ENCODE measurements at regions not wholly inside any gene's neighbourhood (a gene's known extent, or its start where the extent isn't known, plus 50 kb on each side); places are given as distances from the start of the nearest gene placed in this dataset.

- H3K27me3 ChIP-seq (replicated peaks; ENCODE audit: insufficient read depth, low read length), result no peaks in the 10 kb centered on the region
- no peaks in the 10 kb centered on the region for H3K4me1 ChIP-seq (ENCODE audit: low read length)
- H3K9me3 ChIP-seq (replicated peaks; ENCODE audit: insufficient read depth, low read length), result no peaks in the 10 kb centered on the region
- no peak overlapping the region for H3K9ac ChIP-seq (ENCODE audit: low read length)
- no peaks in the 10 kb centered on the region for H3F3A ChIP-seq (ENCODE audit: insufficient read depth, low read length)
- H2AFZ ChIP-seq (ENCODE audit: low read length), result no peak overlapping the region
- no peaks in the 10 kb centered on the region for H3K9me2 ChIP-seq (replicated peaks; ENCODE audit: insufficient read depth, low read length)
- H3K36me3 ChIP-seq (replicated peaks; ENCODE audit: insufficient read depth, low read length), result no peaks in the 10 kb centered on the region
- DNase-seq, result no peak
- no peak overlapping the region for H3K4me3 ChIP-seq (ENCODE audit: low read length)
- no peak overlapping the region for H3K27ac ChIP-seq (ENCODE audit: low read length)
- H4K20me1 ChIP-seq (ENCODE audit: insufficient read depth, low read length), result no peaks in the 10 kb centered on the region
- no peaks in the 10 kb centered on the region for H3K79me2 ChIP-seq (ENCODE audit: low read length)
- no peak overlapping the region for H3K4me2 ChIP-seq (ENCODE audit: low read depth, low read length)
- TF ChIP-seq EZH2 (optimal IDR thresholded peaks at IDR 0.05; ENCODE audit: low read depth, low read length), result no peak
- no peak for TF ChIP-seq EZH2phosphoT487 (IDR thresholded peaks at IDR 0.05; ENCODE audit: low read length)
- TF ChIP-seq CTCF (IDR thresholded peaks at IDR 0.05; ENCODE audit: low read length), result no peak
Measured at GRCh38 chr13:64327505-64328194, 2902.5 kb downstream of the PCDH9 start.

GRCh38 chr13:64314331-64314730 lies 2898.7 kb upstream of the PCDH20 start:
- no peak for DNase-seq
- no peaks in the 10 kb centered on the region for H3K27me3 ChIP-seq (replicated peaks; ENCODE audit: insufficient read depth, low read length)

GRCh38 chr13:64311948-64312347 lies 2896.3 kb upstream of the PCDH20 start:
- H3F3A ChIP-seq (ENCODE audit: insufficient read depth, low read length), result no peaks in the 10 kb centered on the region
- no peak overlapping the region for H3K9ac ChIP-seq (ENCODE audit: low read length)
- no peak overlapping the region for H3K4me2 ChIP-seq (ENCODE audit: low read depth, low read length)
- no peaks in the 10 kb centered on the region for H3K9me2 ChIP-seq (replicated peaks; ENCODE audit: insufficient read depth, low read length)
- no peaks in the 10 kb centered on the region for H3K36me3 ChIP-seq (replicated peaks; ENCODE audit: insufficient read depth, low read length)
- no peak overlapping the region for H3K27ac ChIP-seq (ENCODE audit: low read length)
- no peak overlapping the region for H2AFZ ChIP-seq (ENCODE audit: low read length)
- no peaks in the 10 kb centered on the region for H3K79me2 ChIP-seq (ENCODE audit: low read length)
- H3K9me3 ChIP-seq (replicated peaks; ENCODE audit: insufficient read depth, low read length), result no peaks in the 10 kb centered on the region
- H3K4me3 ChIP-seq (ENCODE audit: low read length), result no peak overlapping the region
- H3K27me3 ChIP-seq (replicated peaks; ENCODE audit: insufficient read depth, low read length), result no peaks in the 10 kb centered on the region
- TF ChIP-seq EZH2 (optimal IDR thresholded peaks at IDR 0.05; ENCODE audit: low read depth, low read length), result no peak
- no peaks in the 10 kb centered on the region for H4K20me1 ChIP-seq (ENCODE audit: insufficient read depth, low read length)
- no peak for DNase-seq
- no peaks in the 10 kb centered on the region for H3K4me1 ChIP-seq (ENCODE audit: low read length)

More at GRCh38 chr13:64314331-64314730, 2898.7 kb upstream of the PCDH20 start:
- Histone ChIP-seq H3K4me1 (ENCODE audit: low read length) (no peaks in the 10 kb centered on the region), H3K27ac (ENCODE audit: low read length) (no peak overlapping the region), H3K4me2 (ENCODE audit: low read depth, low read length) (no peak overlapping the region), H4K20me1 (ENCODE audit: insufficient read depth, low read length) (no peaks in the 10 kb centered on the region), H3K36me3 (replicated peaks; ENCODE audit: insufficient read depth, low read length) (no peaks in the 10 kb centered on the region), H3K79me2 (ENCODE audit: low read length) (no peaks in the 10 kb centered on the region), H3K4me3 (ENCODE audit: low read length) (no peak overlapping the region), H3K9me3 (replicated peaks; ENCODE audit: insufficient read depth, low read length) (no peaks in the 10 kb centered on the region), H3F3A (ENCODE audit: insufficient read depth, low read length) (no peaks in the 10 kb centered on the region), H2AFZ (ENCODE audit: low read length) (no peak overlapping the region), H3K9ac (ENCODE audit: low read length) (no peak overlapping the region), H3K9me2 (replicated peaks; ENCODE audit: insufficient read depth, low read length) (no peaks in the 10 kb centered on the region)
- TF ChIP-seq EZH2 (optimal IDR thresholded peaks at IDR 0.05; ENCODE audit: low read depth, low read length), result no peak
- no peak for TF ChIP-seq EZH2phosphoT487 (IDR thresholded peaks at IDR 0.05; ENCODE audit: low read length)
- no peak for TF ChIP-seq CTCF (IDR thresholded peaks at IDR 0.05; ENCODE audit: low read length)

- no peak overlapping the region for H3K9ac ChIP-seq (ENCODE audit: low read length)
- H3K27me3 ChIP-seq (replicated peaks; ENCODE audit: insufficient read depth, low read length), result no peaks in the 10 kb centered on the region
- no peaks in the 10 kb centered on the region for H3K36me3 ChIP-seq (replicated peaks; ENCODE audit: insufficient read depth, low read length)
- H3K27ac ChIP-seq (ENCODE audit: low read length), result no peak overlapping the region
- TF ChIP-seq EZH2 (optimal IDR thresholded peaks at IDR 0.05; ENCODE audit: low read depth, low read length) (no peak), CTCF (IDR thresholded peaks at IDR 0.05; ENCODE audit: low read length) (no peak), EZH2phosphoT487 (IDR thresholded peaks at IDR 0.05; ENCODE audit: low read length) (no peak)
- H4K20me1 ChIP-seq (ENCODE audit: insufficient read depth, low read length), result no peaks in the 10 kb centered on the region
- H3K79me2 ChIP-seq (ENCODE audit: low read length), result no peaks in the 10 kb centered on the region
- H3K4me1 ChIP-seq (ENCODE audit: low read length), result no peaks in the 10 kb centered on the region
- no peak overlapping the region for H3K4me2 ChIP-seq (ENCODE audit: low read depth, low read length)
- H3F3A ChIP-seq (ENCODE audit: insufficient read depth, low read length), result no peaks in the 10 kb centered on the region
- H2AFZ ChIP-seq (ENCODE audit: low read length), result no peak overlapping the region
- no peaks in the 10 kb centered on the region for H3K9me3 ChIP-seq (replicated peaks; ENCODE audit: insufficient read depth, low read length)
- no peak for DNase-seq
- no peak overlapping the region for H3K4me3 ChIP-seq (ENCODE audit: low read length)
- no peaks in the 10 kb centered on the region for H3K9me2 ChIP-seq (replicated peaks; ENCODE audit: insufficient read depth, low read length)
Measured at GRCh38 chr13:64311112-64311511, 2895.5 kb upstream of the PCDH20 start.

Data from MM.1S (cell line).